ENCODE measurements at regions not wholly inside any gene's neighbourhood (a gene's known extent, or its start where the extent isn't known, plus 50 kb on each side); places are given as distances from the start of the nearest gene placed in this dataset.

DNA sequence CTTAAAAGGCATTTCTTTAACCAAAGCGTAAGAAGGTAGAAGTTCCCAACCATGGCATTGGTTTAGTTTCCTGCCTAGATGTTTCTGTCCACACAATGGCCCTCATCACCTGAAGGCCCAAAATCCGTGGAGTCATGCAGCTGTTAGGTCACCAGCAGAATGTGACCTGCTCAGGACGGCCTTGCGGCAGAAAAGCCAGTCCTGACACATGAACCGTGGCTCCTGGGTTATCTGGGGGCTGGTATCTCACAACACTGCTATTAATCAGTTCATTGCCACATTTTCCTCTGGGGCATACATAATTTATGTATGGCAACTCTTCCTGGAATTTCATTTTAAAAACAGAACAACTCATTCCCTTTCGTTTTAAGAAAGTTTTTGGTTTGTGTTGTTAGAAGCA, 278.4 kb downstream of the ATPSCKMT start:
- DNase-seq (no peak), ATAC-seq (no peak)
- intact Hi-C loops (cut with DNase I), result no loop called here
- Histone ChIP-seq H3K36me3 (no peaks in the 10 kb centered on the region), H3K27me3 (no peaks in the 10 kb centered on the region), H3K4me3 (no peak overlapping the region), H3K4me1 (no peaks in the 10 kb centered on the region), H3K27ac (no peak overlapping the region), H3K9me3 (no peaks in the 10 kb centered on the region)
- no peak for TF ChIP-seq POLR2A (IDR thresholded peaks at IDR 0.05)
- TF ChIP-seq, protein P1, sequence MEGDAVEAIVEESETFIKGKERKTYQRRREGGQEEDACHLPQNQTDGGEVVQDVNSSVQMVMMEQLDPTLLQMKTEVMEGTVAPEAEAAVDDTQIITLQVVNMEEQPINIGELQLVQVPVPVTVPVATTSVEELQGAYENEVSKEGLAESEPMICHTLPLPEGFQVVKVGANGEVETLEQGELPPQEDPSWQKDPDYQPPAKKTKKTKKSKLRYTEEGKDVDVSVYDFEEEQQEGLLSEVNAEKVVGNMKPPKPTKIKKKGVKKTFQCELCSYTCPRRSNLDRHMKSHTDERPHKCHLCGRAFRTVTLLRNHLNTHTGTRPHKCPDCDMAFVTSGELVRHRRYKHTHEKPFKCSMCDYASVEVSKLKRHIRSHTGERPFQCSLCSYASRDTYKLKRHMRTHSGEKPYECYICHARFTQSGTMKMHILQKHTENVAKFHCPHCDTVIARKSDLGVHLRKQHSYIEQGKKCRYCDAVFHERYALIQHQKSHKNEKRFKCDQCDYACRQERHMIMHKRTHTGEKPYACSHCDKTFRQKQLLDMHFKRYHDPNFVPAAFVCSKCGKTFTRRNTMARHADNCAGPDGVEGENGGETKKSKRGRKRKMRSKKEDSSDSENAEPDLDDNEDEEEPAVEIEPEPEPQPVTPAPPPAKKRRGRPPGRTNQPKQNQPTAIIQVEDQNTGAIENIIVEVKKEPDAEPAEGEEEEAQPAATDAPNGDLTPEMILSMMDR (IDR thresholded peaks at IDR 0.05), result no peak
- WGBS (ENCODE audit: insufficient coverage, low coverage, low lambda C conversion rate, missing lambda C conversion rate), result 49% methylated on average over 3 of the region's 6 CpGs

GRCh38 chr5:9958914-9959313, 290.8 kb downstream of the ATPSCKMT start:
- H3K9me3 ChIP-seq, result no peaks in the 10 kb centered on the region
- H3K27me3 ChIP-seq, result no peaks in the 10 kb centered on the region
- no peak overlapping the region for H3K27ac ChIP-seq
- no peaks in the 10 kb centered on the region for H3K36me3 ChIP-seq
- H3K4me1 ChIP-seq, result no peaks in the 10 kb centered on the region
- intact Hi-C loops (cut with DNase I), result no loop called here
- ATAC-seq (no peak), DNase-seq (no peak)
- no peak overlapping the region for H3K4me3 ChIP-seq
- TF ChIP-seq POLR2A (IDR thresholded peaks at IDR 0.05), result no peak
- TF ChIP-seq, protein P1 (IDR thresholded peaks at IDR 0.05), result no peak
- 40% methylated on average over 5 of the region's 5 CpGs for WGBS (ENCODE audit: insufficient coverage, low coverage, low lambda C conversion rate, missing lambda C conversion rate)

GRCh38 chr5:9957214-9957613, 292.5 kb downstream of the ATPSCKMT start:
- no peak overlapping the region for H3K4me3 ChIP-seq
- H3K36me3 ChIP-seq, result no peaks in the 10 kb centered on the region
- no peak for ATAC-seq
- intact Hi-C loops (cut with DNase I), result no loop called here
- H3K27me3 ChIP-seq, result no peaks in the 10 kb centered on the region
- TF ChIP-seq POLR2A (IDR thresholded peaks at IDR 0.05), result no peak
- TF ChIP-seq, protein P1 (IDR thresholded peaks at IDR 0.05), result no peak
- H3K9me3 ChIP-seq, result no peaks in the 10 kb centered on the region
- no peaks in the 10 kb centered on the region for H3K4me1 ChIP-seq
- no peak overlapping the region for H3K27ac ChIP-seq
- DNase-seq, result no peak
- 67% methylated on average over 1 of the region's 1 CpG for WGBS (ENCODE audit: insufficient coverage, low coverage, low lambda C conversion rate, missing lambda C conversion rate)

- intact Hi-C loops (cut with DNase I), result no loop called here
- ATAC-seq, result no peak
- DNase-seq, result no peak
- Histone ChIP-seq H3K27me3 (no peaks in the 10 kb centered on the region), H3K27ac (no peak overlapping the region), H3K36me3 (no peaks in the 10 kb centered on the region), H3K4me1 (no peaks in the 10 kb centered on the region), H3K9me3 (no peaks in the 10 kb centered on the region), H3K4me3 (no peak overlapping the region)
- no peak for TF ChIP-seq POLR2A (IDR thresholded peaks at IDR 0.05)
- TF ChIP-seq, protein P1 (IDR thresholded peaks at IDR 0.05), result no peak
These were observed 293.0 kb downstream of the ATPSCKMT start for GRCh38 chr5:9956725-9957124.

DNA sequence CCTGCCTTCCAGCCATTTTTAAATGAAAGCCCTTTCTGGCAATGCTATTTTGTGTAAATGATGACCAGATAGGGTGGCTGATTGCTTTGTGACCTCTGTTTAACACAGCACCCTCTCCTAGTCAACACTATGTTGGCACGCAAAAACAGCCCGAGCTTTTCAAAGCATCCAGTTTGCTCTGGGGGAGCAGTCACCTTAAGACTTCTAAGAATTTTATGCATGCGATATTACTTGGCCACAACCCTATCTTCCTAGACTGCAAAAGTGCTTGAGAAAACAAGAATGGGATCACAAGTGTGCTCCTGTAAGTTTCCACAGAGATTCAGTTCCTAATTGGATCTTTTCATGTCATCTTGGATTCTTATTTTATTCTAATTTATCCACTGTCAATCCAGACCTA, 294.1 kb downstream of the ATPSCKMT start:
- 63% methylated on average over 3 of the region's 3 CpGs for WGBS (ENCODE audit: insufficient coverage, low coverage, low lambda C conversion rate, missing lambda C conversion rate)
- no peak overlapping the region for H3K4me3 ChIP-seq
- H3K36me3 ChIP-seq, result no peaks in the 10 kb centered on the region
- ATAC-seq (no peak), DNase-seq (no peak)
- no peak overlapping the region for H3K27ac ChIP-seq
- H3K27me3 ChIP-seq, result no peaks in the 10 kb centered on the region
- no peaks in the 10 kb centered on the region for H3K9me3 ChIP-seq
- TF ChIP-seq, protein P1 (IDR thresholded peaks at IDR 0.05), result no peak
- no peak for TF ChIP-seq POLR2A (IDR thresholded peaks at IDR 0.05)
- no peaks in the 10 kb centered on the region for H3K4me1 ChIP-seq
- intact Hi-C loops (cut with DNase I), result no loop called here

Measured in right lobe of liver (tissue), 6 donors.